ENCODE measurements at regions not wholly inside any gene's neighbourhood (a gene's known extent, or its start where the extent isn't known, plus 50 kb on each side); places are given as distances from the start of the nearest gene placed in this dataset.
"Not testable (repeated sequence)": the region's sequence is repeated elsewhere in the genome, so short reads cannot be mapped to it uniquely, and the experiment has no call there.

DNA sequence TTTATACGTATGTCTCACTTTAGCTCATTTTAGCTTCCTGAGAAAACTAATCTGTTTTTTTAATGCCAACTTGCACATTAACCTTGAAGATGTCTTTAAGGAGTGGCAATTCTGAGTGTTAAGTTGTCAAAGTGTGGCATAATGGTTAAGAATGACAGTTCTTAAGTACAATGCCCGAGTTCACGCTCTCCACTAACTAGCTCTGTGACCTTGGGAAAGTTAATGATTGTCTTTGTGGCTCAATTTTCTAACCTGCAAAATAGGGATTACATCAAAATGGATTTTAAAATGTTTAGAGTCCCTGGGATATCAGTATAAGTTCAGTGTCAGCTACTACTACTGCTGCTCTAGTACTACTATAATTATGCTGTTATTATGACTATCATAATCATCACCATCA lies 409.7 kb downstream of the SOCS6 start:
- no peak overlapping the region for H3K27ac ChIP-seq
- intact Hi-C loops (cut with DNase I), result no loop called here
- H3K4me1 ChIP-seq, result no peaks in the 10 kb centered on the region
- ATAC-seq (no peak), DNase-seq (no peak)
- no peak for TF ChIP-seq POLR2A (IDR thresholded peaks at IDR 0.05)
- TF ChIP-seq, protein P1, sequence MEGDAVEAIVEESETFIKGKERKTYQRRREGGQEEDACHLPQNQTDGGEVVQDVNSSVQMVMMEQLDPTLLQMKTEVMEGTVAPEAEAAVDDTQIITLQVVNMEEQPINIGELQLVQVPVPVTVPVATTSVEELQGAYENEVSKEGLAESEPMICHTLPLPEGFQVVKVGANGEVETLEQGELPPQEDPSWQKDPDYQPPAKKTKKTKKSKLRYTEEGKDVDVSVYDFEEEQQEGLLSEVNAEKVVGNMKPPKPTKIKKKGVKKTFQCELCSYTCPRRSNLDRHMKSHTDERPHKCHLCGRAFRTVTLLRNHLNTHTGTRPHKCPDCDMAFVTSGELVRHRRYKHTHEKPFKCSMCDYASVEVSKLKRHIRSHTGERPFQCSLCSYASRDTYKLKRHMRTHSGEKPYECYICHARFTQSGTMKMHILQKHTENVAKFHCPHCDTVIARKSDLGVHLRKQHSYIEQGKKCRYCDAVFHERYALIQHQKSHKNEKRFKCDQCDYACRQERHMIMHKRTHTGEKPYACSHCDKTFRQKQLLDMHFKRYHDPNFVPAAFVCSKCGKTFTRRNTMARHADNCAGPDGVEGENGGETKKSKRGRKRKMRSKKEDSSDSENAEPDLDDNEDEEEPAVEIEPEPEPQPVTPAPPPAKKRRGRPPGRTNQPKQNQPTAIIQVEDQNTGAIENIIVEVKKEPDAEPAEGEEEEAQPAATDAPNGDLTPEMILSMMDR (IDR thresholded peaks at IDR 0.05), result no peak
- no peak overlapping the region for H3K4me3 ChIP-seq
- H3K9me3 ChIP-seq, result no peaks in the 10 kb centered on the region
- 48% methylated on average over 3 of the region's 3 CpGs for WGBS (ENCODE audit: insufficient coverage, low coverage, low lambda C conversion rate, missing lambda C conversion rate)
- H3K36me3 ChIP-seq, result no peaks in the 10 kb centered on the region
- H3K27me3 ChIP-seq, result no peaks in the 10 kb centered on the region

DNA sequence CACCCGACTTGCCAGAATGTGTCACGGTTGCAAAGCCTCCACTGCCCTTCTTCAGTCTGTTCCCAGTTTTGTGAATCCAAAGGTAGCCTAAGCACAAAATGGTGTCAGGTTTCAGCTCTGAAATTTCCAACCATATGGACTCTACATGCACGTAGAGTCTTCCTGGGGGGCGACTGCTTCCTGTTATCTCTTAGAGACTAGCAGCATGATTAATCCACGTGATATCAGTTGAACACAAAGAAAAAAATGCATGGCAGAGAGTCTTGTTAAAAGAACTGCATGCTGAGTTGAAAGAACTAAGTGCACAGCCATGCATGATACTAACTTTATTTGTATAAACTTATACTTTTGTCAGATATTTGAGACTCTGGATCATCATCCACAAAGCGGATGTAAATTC lies 404.4 kb downstream of the SOCS6 start:
- TF ChIP-seq POLR2A (IDR thresholded peaks at IDR 0.05), result no peak
- TF ChIP-seq, protein P1 (IDR thresholded peaks at IDR 0.05), result no peak
- no peaks in the 10 kb centered on the region for H3K27me3 ChIP-seq
- ATAC-seq (no peak), DNase-seq (no peak)
- H3K36me3 ChIP-seq, result no peaks in the 10 kb centered on the region
- H3K27ac ChIP-seq, result no peak overlapping the region
- 34% methylated on average over 6 of the region's 6 CpGs for WGBS (ENCODE audit: insufficient coverage, low coverage, low lambda C conversion rate, missing lambda C conversion rate)
- no peaks in the 10 kb centered on the region for H3K4me1 ChIP-seq
- no peak overlapping the region for H3K4me3 ChIP-seq
- intact Hi-C loops (cut with DNase I), result no loop called here
- H3K9me3 ChIP-seq, result no peaks in the 10 kb centered on the region

DNA sequence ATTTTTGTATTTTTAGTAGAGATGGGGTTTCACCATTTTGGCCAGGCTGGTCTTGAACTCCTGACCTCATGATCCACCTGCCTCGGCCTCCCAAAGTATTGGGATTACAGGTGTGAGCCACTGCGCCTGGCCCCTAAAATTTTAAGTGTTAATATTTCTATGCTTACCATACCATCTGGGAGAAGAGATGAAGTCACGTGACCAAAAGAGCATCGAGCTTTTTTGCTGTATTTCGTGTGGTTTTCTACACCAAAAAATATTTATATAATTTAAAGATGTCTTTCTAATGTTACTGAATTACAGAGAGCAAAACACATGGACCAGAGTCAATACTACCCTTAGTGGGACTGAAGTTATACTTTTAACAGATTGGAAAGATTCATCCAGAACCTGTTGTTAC lies 400.9 kb downstream of the SOCS6 start:
- intact Hi-C loops (cut with DNase I); H3K27ac ChIP-seq; H3K36me3 ChIP-seq; H3K27me3 ChIP-seq; H3K9me3 ChIP-seq; H3K4me1 ChIP-seq; ATAC-seq; DNase-seq; H3K4me3 ChIP-seq: not testable (repeated sequence)
- WGBS (ENCODE audit: insufficient coverage, low coverage, low lambda C conversion rate, missing lambda C conversion rate), result 53% methylated on average over 5 of the region's 5 CpGs

DNA sequence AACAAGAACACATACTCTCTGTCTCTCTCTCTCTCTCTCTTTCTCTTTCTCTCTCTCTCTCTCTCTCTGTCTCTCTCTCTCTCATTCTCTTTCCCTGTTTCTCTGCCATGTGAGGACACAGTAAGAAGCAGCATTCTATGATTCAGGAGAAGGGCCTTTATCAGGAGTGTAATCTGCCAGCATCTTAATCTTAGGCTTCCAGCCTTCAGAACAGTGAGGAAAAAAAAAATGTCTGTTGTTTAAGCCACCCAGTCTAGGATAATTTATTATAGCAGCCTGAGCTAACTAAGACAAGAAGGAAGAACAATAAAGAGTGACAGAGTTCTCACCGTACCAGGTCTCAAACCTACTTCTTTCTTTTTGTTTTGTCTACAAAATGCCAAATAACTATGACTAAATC lies 399.4 kb downstream of the SOCS6 start:
- Histone ChIP-seq H3K4me3 (no peak overlapping the region), H3K9me3 (no peaks in the 10 kb centered on the region), H3K27me3 (no peaks in the 10 kb centered on the region), H3K36me3 (no peaks in the 10 kb centered on the region), H3K4me1 (no peaks in the 10 kb centered on the region), H3K27ac (no peak overlapping the region)
- ATAC-seq (no peak), DNase-seq (no peak)
- no peak for TF ChIP-seq POLR2A (IDR thresholded peaks at IDR 0.05)
- TF ChIP-seq, protein P1 (IDR thresholded peaks at IDR 0.05), result no peak
- intact Hi-C loops (cut with DNase I), result no loop called here
- WGBS (ENCODE audit: insufficient coverage, low coverage, low lambda C conversion rate, missing lambda C conversion rate), result 46% methylated on average over 1 of the region's 1 CpG

DNA sequence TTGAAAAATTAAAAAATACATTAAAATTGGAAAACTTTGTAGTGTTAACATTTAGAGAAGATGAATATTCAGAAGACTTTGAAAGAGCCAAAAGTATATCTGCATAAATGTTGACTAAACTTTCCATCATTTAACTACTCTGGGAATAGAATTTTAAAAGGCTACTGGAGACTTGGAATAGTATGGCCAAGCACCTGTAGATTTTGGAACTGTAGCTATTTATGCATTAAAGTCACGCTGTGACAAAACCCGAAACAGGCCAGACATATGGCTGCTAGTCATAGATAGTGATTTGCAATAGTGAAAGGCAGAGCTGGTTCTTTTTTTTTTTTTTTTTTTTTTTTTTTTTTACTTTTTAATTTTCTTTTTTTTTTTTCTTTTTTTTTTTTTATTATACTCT lies 396.0 kb downstream of the SOCS6 start:
- Histone ChIP-seq H3K4me3 (no peak overlapping the region), H3K27ac (no peak overlapping the region), H3K9me3 (no peaks in the 10 kb centered on the region), H3K4me1 (no peaks in the 10 kb centered on the region), H3K27me3 (no peaks in the 10 kb centered on the region), H3K36me3 (no peaks in the 10 kb centered on the region)
- no peak for DNase-seq
- TF ChIP-seq, protein P1 (IDR thresholded peaks at IDR 0.05), result no peak
- no peak for TF ChIP-seq POLR2A (IDR thresholded peaks at IDR 0.05)
- WGBS (ENCODE audit: insufficient coverage, low coverage, low lambda C conversion rate, missing lambda C conversion rate), result 86% methylated on average over 2 of the region's 2 CpGs
- intact Hi-C loops (cut with DNase I), result no loop called here
- ATAC-seq, result no peak

Data from right lobe of liver (tissue), 6 donors.